Stimulated activated CD8-positive, alpha-beta memory T cell treated with anti-CD3 and anti-CD28 coated beads, Interleukin-15, amount 100 ng/mL, for 24 hours (primary cell): ENCODE measurements at regions not wholly inside any gene's neighbourhood (a gene's known extent, or its start where the extent isn't known, plus 50 kb on each side); places are given as distances from the start of the nearest gene placed in this dataset.

Experiments
- DNase-seq: peaks from one replicate; pipeline ENCODE4 v3.0.0-alpha.2; 2020; ENCODE audit warnings: low read depth

DNA sequence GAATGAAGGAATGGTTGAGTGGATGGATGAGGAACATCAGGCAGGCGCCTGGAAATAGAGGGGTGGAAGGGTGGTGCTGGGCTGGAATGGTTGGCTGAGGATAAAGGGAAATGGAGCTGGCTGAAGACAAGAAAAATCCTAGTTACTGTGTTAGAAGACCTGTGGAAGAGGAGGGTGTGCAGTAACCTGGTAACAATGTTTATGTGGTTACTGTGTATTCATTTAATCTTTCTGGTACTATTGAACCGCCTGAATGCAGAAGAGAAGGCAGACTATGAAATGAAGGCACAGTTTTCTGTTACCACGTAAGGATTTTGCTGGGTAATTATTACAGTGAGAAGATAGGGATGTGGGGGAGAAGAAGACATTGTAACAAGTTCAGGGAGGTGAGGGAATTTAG is 110.3 kb upstream of the MGAT5 start:
- no peak for DNase-seq

GRCh38 chr2:134144081-134144596 is 109.7 kb upstream of the MGAT5 start:
- DNase-seq, result no peak

GRCh38 chr2:134144651-134145050 is 109.2 kb upstream of the MGAT5 start:
- DNase-seq, result no peak

- DNase-seq, result no peak
Observed at GRCh38 chr2:134145519-134145918, 108.4 kb upstream of the MGAT5 start.

GRCh38 chr2:134146161-134146560 is 107.7 kb upstream of the MGAT5 start:
- no peak for DNase-seq

- no peak for DNase-seq
Observed at GRCh38 chr2:134146620-134147019, 107.3 kb upstream of the MGAT5 start.

DNA sequence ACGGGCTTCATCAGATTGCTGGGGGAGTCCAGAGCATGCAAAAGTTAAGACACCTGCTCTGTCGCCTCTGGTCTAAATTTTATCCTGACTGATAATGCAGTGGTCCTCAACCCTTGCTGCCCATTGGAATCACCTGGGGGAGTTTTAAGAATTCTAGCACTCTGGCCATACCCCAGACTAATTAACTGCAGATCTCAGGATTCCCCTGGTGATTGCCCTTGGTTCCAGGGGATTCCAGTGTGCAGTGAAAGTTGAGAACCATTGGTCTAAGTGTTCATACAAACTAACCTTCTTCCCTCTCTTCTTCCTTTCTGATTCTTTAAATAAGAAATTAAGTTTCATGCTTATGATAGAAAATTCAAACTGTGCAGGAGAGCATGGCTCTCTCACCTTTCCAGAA is 105.7 kb upstream of the MGAT5 start:
- no peak for DNase-seq

DNA sequence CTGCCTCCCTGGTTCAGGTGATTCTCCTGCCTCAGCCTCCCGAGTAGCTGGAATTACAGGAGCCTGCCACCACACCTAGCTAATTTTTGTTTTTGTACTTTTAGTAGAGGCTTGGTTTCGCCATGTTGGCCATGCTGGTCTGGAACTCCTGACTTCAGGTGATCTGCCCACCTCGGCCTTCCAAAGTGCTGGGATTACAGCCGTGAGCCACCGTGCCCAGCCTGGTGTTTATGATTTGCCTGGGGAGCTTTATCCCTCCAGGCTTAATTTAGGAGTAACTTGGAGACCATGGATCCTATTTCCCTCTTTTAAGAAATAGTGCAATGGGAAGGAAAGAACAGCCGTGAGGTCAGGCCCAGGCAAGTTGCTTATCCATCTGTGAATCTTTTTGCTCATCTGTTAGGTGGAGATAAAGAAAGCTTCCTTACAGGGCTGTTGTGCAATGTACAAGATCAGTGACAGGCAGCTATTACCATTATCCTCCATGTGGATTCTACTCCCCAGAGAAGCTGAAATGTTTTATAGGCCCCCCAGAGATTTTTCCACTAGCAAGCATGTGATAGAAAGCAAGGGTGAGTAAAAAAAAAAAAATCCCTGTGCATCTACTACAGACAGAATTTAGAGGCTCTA is 104.9 kb upstream of the MGAT5 start:
- no peak for DNase-seq

DNA sequence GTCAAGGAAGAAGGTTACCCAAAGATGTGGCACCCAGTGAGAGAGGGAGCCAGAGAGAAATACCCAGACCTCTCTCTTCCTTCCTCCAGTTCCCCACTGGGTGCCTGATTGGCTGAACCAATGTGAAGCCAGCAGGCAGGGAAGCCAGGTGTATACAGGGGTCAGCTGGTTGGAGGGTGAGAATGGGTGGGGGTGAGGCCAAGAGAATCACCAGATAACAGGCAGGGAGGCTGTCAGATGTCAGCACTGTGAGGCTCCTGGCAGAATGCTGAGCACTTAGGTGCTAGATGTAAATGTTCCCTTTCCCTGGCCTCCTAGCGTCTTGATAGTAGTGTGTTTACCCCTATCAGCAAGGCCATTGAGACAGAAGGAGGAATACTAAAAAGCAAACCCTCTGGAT is 104.0 kb upstream of the MGAT5 start:
- no peak for DNase-seq

DNA sequence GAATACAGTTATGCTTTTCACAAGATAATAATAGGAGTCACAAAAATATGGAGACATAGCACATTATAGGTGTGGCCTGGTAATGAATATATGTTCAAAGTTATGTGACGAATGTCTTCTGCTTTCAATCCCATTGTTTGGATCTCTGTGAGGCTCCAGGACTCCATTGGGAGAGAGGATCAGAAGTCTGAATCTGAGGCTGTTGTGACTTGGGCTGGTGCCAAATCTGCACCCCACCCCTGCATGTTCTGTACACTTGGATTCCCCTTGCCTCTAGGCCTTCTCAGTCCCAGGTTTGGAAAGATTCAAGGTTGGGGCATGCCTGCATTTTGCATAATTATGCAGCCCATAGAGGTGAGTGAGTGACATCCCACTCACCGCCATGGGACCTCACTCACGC is 103.1 kb upstream of the MGAT5 start:
- no peak for DNase-seq

DNA sequence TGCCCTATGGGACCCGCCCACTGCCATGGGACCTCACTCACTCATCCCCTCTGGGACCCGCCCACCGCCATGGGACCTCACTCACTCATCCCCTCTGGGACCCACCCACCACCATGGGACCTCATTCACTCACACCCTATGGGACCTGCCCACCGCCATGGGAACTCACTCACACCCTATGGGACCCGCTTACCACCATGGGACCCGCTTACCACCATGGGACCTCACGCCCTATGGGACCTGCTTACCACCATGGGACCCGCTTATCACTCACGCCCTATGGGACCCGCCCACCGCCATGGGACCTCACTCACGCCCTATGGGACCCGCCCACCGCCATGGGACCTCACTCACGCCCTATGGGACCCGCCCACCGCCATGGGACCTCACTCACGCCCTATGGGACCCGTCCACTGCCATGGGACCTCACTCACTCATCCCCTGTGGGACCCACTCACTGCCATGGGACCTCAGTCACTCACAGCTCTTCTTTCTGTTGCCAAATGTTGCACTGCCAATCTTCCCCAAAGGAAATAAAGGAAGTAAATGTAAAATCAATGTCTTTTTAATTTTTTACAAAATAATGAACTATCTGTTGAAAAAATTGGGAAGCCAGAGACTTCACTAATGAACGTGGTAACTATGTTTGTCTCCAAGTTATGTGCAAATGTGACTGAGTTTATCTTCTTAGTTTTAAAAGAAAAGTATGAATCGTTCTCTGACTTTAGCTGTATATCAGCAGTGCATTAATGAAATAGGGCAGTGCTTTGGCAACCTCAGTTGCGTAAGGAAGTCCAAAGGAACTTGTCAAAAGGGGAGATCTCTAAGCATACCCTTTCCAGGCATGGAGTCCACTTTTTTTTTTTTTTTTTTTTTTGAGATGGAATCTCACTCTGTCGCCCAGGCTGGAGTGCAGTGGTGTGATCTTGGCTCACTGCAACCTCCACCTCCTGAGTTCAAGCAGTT is 101.5 kb upstream of the MGAT5 start:
- DNase-seq, result no peak

DNA sequence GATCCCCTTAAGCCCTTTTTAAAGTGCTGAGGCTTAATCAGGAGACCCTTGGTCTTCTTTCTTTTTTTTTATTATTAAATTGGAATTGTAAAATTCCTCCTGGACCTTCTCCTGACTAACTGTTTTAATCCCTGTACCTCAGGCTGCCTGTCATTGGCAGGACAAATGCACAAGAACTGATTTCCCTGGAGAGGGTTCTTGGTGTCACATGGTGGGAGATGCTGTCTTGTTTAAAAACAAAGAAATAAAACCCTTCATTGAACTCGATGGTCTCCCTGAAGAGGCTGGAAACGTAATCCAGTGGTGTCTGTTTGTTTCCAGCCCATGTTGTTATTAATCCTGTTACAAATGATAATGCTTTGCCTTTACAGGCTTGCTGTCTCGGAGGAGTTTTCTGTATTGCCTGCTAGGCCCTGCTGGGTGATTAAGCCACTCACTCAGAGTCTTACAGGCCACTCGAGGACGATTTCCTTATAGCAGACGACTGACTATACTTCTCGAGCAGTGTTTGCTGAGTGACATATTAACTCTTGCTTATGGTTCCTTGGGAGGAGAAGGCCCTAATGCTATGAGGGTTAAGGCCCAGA is 100.5 kb upstream of the MGAT5 start:
- DNase-seq, result no peak

DNA sequence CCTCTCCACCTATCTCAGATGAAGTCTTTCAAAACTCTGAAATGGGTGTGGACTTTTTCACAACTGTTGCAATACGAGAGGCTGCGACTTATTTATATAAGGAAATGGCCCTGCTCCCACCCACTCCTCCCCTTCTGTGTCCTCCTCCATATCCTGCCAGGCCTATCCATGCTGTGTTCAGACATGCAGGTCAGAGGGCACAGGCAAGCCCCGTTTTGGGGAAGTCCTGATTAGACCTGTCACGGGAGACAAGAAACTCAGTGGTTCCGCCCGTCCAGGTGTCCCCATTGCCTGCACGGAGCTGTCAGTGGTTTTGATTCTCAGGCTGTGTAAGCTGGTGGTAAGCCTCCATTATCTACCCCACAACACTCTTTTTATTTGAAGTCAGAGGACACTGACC is 99.6 kb upstream of the MGAT5 start:
- no peak for DNase-seq

- DNase-seq, result no peak
Observed at GRCh38 chr2:134155134-134155533, 98.7 kb upstream of the MGAT5 start.

DNA sequence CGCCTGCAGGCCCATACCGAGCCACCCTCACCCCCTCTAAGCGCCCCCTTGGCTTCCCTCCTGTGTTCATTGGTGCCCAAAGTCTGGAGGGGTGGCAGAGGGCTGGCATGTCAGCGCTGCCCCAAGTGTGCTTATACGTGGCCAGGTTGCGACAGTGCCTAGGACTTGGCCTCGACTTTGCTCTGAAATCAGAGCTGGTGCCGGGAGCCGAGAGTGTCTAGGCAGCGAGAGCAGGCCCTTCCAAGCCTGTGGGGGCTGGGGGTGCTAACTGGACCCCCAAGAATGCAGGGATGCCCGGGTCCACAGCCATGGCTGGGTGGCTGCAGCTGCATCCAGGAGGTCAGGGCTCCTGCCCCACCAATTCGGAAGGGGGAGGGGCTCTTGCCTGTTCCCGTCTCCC is 95.6 kb upstream of the MGAT5 start:
- DNase-seq, result no peak

- no peak for DNase-seq
Observed at GRCh38 chr2:134161170-134161547, 92.7 kb upstream of the MGAT5 start.

DNA sequence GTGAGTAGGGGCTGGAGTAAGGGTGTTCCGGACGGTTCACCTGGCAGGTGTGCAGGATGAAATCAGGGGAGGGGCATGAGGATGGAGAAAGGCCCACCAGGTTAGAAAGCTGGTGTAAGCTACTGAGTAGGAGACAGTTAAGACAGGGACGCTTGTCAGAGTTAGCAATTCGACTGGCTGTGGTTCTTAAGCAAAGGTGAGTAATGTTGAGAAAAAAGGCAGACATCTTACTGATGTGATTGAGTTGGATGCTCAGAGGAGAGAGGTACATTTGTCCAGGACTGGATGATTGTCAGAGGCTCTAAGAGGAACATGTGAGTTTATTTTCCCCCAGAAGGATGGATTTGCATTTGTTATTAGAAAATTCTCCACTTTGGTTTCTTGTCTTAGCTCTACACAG is 90.5 kb upstream of the MGAT5 start:
- no peak for DNase-seq

DNA sequence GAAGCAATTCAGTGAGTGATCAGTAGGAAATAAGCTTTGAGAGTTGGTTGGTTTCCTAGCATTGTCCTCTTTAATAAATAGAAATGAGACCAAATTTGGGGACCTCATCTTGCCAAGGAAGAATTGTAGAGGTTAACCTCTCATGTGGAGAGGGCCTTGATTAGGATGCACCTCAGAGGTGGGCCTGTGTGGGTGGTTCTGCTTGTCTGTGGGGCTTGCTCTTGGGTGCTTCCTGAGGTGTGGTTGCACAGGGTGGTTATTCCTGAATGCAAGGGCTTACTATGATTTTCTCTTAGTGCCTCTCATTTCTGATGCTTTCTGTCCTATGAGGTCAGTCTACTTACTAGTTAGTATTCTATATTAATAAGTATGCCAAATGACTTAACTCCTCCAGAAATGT is 89.6 kb upstream of the MGAT5 start:
- no peak for DNase-seq

DNA sequence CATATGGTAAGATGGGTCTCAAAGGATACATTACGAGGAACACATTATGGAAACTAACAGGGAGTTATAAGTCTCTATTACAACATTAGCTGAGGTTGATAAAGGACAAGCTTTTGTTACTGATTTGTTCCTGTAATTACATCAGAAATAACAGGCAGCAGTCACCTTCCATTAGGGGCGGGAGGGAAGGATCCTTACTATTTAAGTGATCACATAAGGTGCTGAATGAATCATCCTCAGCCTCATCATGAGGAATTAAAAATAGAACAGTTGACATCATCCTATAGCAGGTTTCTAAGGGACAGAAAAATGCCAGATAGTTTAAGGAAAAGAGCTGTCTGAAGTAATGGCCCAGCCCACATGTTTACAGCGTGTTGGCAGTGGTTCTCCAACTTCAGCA is 86.9 kb upstream of the MGAT5 start:
- DNase-seq, result no peak

DNA sequence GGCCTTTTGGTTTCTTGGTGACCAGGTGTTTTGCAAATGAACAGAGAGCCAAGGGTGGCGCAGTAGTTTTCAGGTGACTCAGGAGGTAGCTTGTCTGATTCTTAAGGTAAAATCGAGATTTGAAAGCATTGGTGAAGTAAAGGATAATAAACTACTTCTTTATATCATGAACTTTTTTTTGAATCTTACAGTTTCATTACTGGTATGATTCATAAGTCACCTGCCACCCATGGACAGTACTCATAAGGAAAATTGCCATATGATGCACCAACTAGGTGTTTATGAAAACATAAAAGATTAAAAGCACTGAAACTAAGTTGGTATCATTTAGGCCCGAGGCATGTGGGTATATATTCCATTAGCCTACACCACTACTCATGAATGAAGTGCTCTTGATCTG is 84.1 kb upstream of the MGAT5 start:
- no peak for DNase-seq

GRCh38 chr2:134170294-134170693 is 83.6 kb upstream of the MGAT5 start:
- DNase-seq, result no peak

DNA sequence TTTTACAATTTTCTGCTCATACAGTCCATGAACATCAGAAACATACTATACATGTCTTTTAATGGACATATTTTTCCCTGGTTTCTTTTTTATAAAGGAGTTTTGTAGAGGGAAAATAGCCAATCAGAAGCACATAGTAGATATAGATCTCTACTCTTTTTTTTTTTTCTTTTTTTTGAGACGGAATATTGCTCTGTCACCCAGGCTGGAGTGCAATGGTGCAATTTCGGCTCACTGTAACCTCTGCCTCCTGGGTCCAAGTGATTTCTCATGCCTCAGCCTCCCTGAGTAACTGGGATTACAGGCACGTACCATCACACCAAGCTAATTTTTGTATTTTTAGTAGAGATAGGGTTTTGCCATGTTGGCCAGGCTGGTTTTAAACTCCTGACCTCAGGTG is 83.2 kb upstream of the MGAT5 start:
- DNase-seq, result no peak
